ENCODE measurements at regions not wholly inside any gene's neighbourhood (a gene's known extent, or its start where the extent isn't known, plus 50 kb on each side); places are given as distances from the start of the nearest gene placed in this dataset.

DNA sequence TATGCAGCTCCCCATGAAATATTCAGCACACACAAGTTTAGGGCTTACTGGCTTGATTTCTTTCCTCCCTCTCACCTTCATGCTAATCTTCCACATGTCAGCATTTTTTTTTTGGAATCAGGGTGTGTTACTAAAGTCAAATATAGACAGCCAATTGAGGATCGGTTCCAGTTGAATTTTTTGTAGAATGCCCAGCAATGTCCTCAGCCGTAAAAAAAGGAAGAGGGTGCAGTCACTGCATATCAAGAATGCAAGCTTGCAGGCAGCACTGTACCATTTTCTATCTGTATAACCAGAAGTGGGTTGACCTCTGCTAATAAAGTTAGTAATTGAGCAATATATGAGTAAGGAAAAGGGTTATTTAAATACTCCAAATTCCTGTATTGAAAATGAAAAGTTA, 51.4 kb upstream of the CHMP2B start:
- H3K9me3 Mint-ChIP-seq: no peaks in the 10 kb centered on the region
- POLR2A ChIA-PET: no interaction called here
- H3K27me3 Mint-ChIP-seq (ENCODE audit: low read depth): no peaks in the 10 kb centered on the region
- H3K27ac Mint-ChIP-seq: no peak overlapping the region
- CTCF ChIA-PET: no interaction called here
- TF ChIP-seq RORB (CRISPR knock-in tag; IDR thresholded peaks at IDR 0.05) (no peak), GABPB1 (CRISPR knock-in tag; IDR thresholded peaks at IDR 0.05) (no peak), JUN (CRISPR knock-in tag; IDR thresholded peaks at IDR 0.05) (no peak), ERG (CRISPR knock-in tag; IDR thresholded peaks at IDR 0.05) (no peak)
- TF ChIP-seq, protein P1, sequence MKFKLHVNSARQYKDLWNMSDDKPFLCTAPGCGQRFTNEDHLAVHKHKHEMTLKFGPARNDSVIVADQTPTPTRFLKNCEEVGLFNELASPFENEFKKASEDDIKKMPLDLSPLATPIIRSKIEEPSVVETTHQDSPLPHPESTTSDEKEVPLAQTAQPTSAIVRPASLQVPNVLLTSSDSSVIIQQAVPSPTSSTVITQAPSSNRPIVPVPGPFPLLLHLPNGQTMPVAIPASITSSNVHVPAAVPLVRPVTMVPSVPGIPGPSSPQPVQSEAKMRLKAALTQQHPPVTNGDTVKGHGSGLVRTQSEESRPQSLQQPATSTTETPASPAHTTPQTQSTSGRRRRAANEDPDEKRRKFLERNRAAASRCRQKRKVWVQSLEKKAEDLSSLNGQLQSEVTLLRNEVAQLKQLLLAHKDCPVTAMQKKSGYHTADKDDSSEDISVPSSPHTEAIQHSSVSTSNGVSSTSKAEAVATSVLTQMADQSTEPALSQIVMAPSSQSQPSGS (CRISPR knock-in tag; IDR thresholded peaks at IDR 0.05; ENCODE audit: borderline replicate concordance, low read depth): no peak
- no peak overlapping the region for H3K4me3 Mint-ChIP-seq
- H3K4me1 Mint-ChIP-seq: no peaks in the 10 kb centered on the region
- no peak for ATAC-seq
- H3K36me3 Mint-ChIP-seq: no peaks in the 10 kb centered on the region
- DNase-seq (ENCODE audit: low spot score): no peak

DNA sequence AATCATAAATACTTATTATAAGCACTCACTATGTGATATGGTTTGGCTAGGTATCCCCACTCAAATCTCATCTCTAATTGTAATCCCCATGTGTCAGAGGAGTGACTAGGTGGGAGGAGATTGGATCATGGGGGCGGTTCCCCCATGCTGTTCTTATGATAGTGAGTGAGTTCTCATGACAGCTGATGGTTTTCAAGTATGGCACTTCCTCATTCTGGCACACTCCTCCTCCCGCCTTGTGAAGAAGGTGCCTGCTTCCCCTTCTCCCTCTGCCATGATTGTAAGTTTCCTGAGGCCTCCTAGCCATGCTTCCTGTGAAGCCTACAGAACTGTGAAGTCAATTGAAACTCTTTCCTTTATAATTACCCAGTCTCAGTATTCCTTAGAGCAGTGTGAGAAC, 53.3 kb upstream of the CHMP2B start:
- CTCF ChIA-PET: no interaction called here
- no peak for ATAC-seq
- Mint-ChIP-seq H3K4me3 (no peak overlapping the region), H3K27me3 (ENCODE audit: low read depth) (no peaks in the 10 kb centered on the region), H3K9me3 (no peaks in the 10 kb centered on the region), H3K4me1 (no peaks in the 10 kb centered on the region), H3K36me3 (no peaks in the 10 kb centered on the region), H3K27ac (no peak overlapping the region)
- POLR2A ChIA-PET: no interaction called here
- TF ChIP-seq KAT7 (CRISPR knock-in tag; IDR thresholded peaks at IDR 0.05; ENCODE audit: borderline replicate concordance) (no peak), MYBL2 (CRISPR knock-in tag; IDR thresholded peaks at IDR 0.05) (no peak), ATF1 (CRISPR knock-in tag; IDR thresholded peaks at IDR 0.05) (no peak), ZNF425 (CRISPR knock-in tag; conservative IDR thresholded peaks at IDR 0.05) (no peak), RORB (CRISPR knock-in tag; IDR thresholded peaks at IDR 0.05) (no peak), MXD4 (CRISPR knock-in tag; IDR thresholded peaks at IDR 0.05; ENCODE audit: borderline replicate concordance) (no peak), PRRX2 (CRISPR knock-in tag; IDR thresholded peaks at IDR 0.05) (no peak)
- TF ChIP-seq, protein P2, sequence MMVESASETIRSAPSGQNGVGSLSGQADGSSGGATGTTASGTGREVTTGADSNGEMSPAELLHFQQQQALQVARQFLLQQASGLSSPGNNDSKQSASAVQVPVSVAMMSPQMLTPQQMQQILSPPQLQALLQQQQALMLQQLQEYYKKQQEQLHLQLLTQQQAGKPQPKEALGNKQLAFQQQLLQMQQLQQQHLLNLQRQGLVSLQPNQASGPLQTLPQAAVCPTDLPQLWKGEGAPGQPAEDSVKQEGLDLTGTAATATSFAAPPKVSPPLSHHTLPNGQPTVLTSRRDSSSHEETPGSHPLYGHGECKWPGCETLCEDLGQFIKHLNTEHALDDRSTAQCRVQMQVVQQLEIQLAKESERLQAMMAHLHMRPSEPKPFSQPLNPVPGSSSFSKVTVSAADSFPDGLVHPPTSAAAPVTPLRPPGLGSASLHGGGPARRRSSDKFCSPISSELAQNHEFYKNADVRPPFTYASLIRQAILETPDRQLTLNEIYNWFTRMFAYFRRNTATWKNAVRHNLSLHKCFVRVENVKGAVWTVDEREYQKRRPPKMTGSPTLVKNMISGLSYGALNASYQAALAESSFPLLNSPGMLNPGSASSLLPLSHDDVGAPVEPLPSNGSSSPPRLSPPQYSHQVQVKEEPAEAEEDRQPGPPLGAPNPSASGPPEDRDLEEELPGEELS (CRISPR knock-in tag; IDR thresholded peaks at IDR 0.05): no peak
- TF ChIP-seq, protein P3, sequence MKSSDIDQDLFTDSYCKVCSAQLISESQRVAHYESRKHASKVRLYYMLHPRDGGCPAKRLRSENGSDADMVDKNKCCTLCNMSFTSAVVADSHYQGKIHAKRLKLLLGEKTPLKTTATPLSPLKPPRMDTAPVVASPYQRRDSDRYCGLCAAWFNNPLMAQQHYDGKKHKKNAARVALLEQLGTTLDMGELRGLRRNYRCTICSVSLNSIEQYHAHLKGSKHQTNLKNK (CRISPR knock-in tag; IDR thresholded peaks at IDR 0.05): no peak
- TF ChIP-seq, protein P1 (CRISPR knock-in tag; IDR thresholded peaks at IDR 0.05; ENCODE audit: borderline replicate concordance, low read depth): no peak
- DNase-seq (ENCODE audit: low spot score): no peak

DNA sequence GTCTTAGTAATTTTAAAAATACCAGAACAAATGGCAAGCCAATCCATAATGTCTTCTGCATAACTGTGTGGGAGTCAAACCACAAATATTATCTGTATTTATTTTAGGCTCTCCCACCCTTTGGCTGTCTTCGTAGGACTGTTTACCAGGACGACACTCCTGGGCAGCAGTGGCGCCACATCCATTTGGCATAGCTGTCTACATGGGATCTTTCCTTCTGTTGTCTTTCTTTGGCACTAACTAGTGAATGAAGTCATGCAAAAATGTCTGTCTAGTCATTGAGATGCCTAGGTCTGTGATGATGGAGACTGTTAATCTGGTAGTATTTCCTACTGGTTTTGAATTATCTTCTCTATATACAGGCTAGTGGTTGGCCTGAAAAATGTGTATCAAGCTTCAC, 54.0 kb upstream of the CHMP2B start:
- no peak overlapping the region for H3K4me3 Mint-ChIP-seq
- H3K4me1 Mint-ChIP-seq: peaks cover 3% of the 10 kb centered on the region
- no peaks in the 10 kb centered on the region for H3K27me3 Mint-ChIP-seq (ENCODE audit: low read depth)
- no peak overlapping the region for H3K27ac Mint-ChIP-seq
- DNase-seq (ENCODE audit: low spot score) (no peak), ATAC-seq (no peak)
- H3K9me3 Mint-ChIP-seq: no peaks in the 10 kb centered on the region
- CTCF ChIA-PET: no interaction called here
- POLR2A ChIA-PET: no interaction called here
- H3K36me3 Mint-ChIP-seq: no peaks in the 10 kb centered on the region
- TF ChIP-seq AR (CRISPR knock-in tag; IDR thresholded peaks at IDR 0.05) (no peak), NFYB (CRISPR knock-in tag; conservative IDR thresholded peaks at IDR 0.05; ENCODE audit: low read depth) (no peak), CTCF (IDR thresholded peaks at IDR 0.05) (no peak), SOX15 (CRISPR knock-in tag; IDR thresholded peaks at IDR 0.05) (no peak)
